ENCODE measurements at regions not wholly inside any gene's neighbourhood (a gene's known extent, or its start where the extent isn't known, plus 50 kb on each side); places are given as distances from the start of the nearest gene placed in this dataset.

GRCh38 chr6:170062915-170063241, 228.0 kb downstream of the DLL1 start:
- no peak overlapping the region for H3K4me2 ChIP-seq (ENCODE audit: low read depth, low read length, poor library complexity, severe bottlenecking)
- H3K9me2 ChIP-seq (replicated peaks; ENCODE audit: insufficient read depth, low read length) = no peaks in the 10 kb centered on the region
- H3K4me3 ChIP-seq (ENCODE audit: insufficient read depth, low read length, poor library complexity, severe bottlenecking) = no peak overlapping the region
- H3K27me3 ChIP-seq (ENCODE audit: low read length) = no peaks in the 10 kb centered on the region
- no peaks in the 10 kb centered on the region for H3K36me3 ChIP-seq (ENCODE audit: low read length)
- no peaks in the 10 kb centered on the region for H3K9me3 ChIP-seq (ENCODE audit: insufficient read depth, low read length)
- H3K9ac ChIP-seq (ENCODE audit: low read length) = no peak overlapping the region
- no peaks in the 10 kb centered on the region for H3K79me2 ChIP-seq (ENCODE audit: insufficient read depth, low read length)
- H2AFZ ChIP-seq (ENCODE audit: low read depth, low read length, severe bottlenecking) = no peak overlapping the region
- no peak for TF ChIP-seq CTCF (IDR thresholded peaks at IDR 0.05; ENCODE audit: insufficient read depth, low read length, poor library complexity, severe bottlenecking)
- no peak for TF ChIP-seq EZH2phosphoT487 (conservative IDR thresholded peaks at IDR 0.05; ENCODE audit: low read length)
- no peaks in the 10 kb centered on the region for H3F3A ChIP-seq (ENCODE audit: insufficient read depth)
- H3K27ac ChIP-seq (ENCODE audit: low read depth, low read length) = no peak overlapping the region
- no peaks in the 10 kb centered on the region for H4K20me1 ChIP-seq (ENCODE audit: low read depth, low read length)

GRCh38 chr6:170062209-170062914, 228.5 kb downstream of the DLL1 start:
- Histone ChIP-seq H3K27ac (ENCODE audit: low read depth, low read length) (no peak overlapping the region), H4K20me1 (ENCODE audit: low read depth, low read length) (no peaks in the 10 kb centered on the region), H3K9me3 (ENCODE audit: insufficient read depth, low read length) (no peaks in the 10 kb centered on the region), H3K36me3 (ENCODE audit: low read length) (no peaks in the 10 kb centered on the region), H3F3A (ENCODE audit: insufficient read depth) (no peaks in the 10 kb centered on the region), H3K4me2 (ENCODE audit: low read depth, low read length, poor library complexity, severe bottlenecking) (no peak overlapping the region), H2AFZ (ENCODE audit: low read depth, low read length, severe bottlenecking) (no peak overlapping the region), H3K4me3 (ENCODE audit: insufficient read depth, low read length, poor library complexity, severe bottlenecking) (no peak overlapping the region), H3K9ac (ENCODE audit: low read length) (no peak overlapping the region), H3K27me3 (ENCODE audit: low read length) (no peaks in the 10 kb centered on the region), H3K79me2 (ENCODE audit: insufficient read depth, low read length) (no peaks in the 10 kb centered on the region), H3K9me2 (replicated peaks; ENCODE audit: insufficient read depth, low read length) (no peaks in the 10 kb centered on the region)
- TF ChIP-seq EZH2phosphoT487 (conservative IDR thresholded peaks at IDR 0.05; ENCODE audit: low read length) (no peak), CTCF (IDR thresholded peaks at IDR 0.05; ENCODE audit: insufficient read depth, low read length, poor library complexity, severe bottlenecking) (no peak)

GRCh38 chr6:170058878-170059485, 231.9 kb downstream of the DLL1 start:
- Histone ChIP-seq H3K4me3 (ENCODE audit: insufficient read depth, low read length, poor library complexity, severe bottlenecking) (no peak overlapping the region), H3K27ac (ENCODE audit: low read depth, low read length) (no peak overlapping the region), H3K9me3 (ENCODE audit: insufficient read depth, low read length) (no peaks in the 10 kb centered on the region), H3K79me2 (ENCODE audit: insufficient read depth, low read length) (no peaks in the 10 kb centered on the region), H3K9me2 (replicated peaks; ENCODE audit: insufficient read depth, low read length) (no peaks in the 10 kb centered on the region), H3F3A (ENCODE audit: insufficient read depth) (no peaks in the 10 kb centered on the region), H3K9ac (ENCODE audit: low read length) (no peak overlapping the region), H3K27me3 (ENCODE audit: low read length) (no peaks in the 10 kb centered on the region), H3K4me2 (ENCODE audit: low read depth, low read length, poor library complexity, severe bottlenecking) (no peak overlapping the region), H3K36me3 (ENCODE audit: low read length) (no peaks in the 10 kb centered on the region), H4K20me1 (ENCODE audit: low read depth, low read length) (no peaks in the 10 kb centered on the region), H2AFZ (ENCODE audit: low read depth, low read length, severe bottlenecking) (no peak overlapping the region)
- TF ChIP-seq CTCF (IDR thresholded peaks at IDR 0.05; ENCODE audit: insufficient read depth, low read length, poor library complexity, severe bottlenecking) (no peak), EZH2phosphoT487 (conservative IDR thresholded peaks at IDR 0.05; ENCODE audit: low read length) (no peak)

Data from SU-DHL-6 (cell line).